ENCODE measurements at regions not wholly inside any gene's neighbourhood (a gene's known extent, or its start where the extent isn't known, plus 50 kb on each side); places are given as distances from the start of the nearest gene placed in this dataset.

DNA sequence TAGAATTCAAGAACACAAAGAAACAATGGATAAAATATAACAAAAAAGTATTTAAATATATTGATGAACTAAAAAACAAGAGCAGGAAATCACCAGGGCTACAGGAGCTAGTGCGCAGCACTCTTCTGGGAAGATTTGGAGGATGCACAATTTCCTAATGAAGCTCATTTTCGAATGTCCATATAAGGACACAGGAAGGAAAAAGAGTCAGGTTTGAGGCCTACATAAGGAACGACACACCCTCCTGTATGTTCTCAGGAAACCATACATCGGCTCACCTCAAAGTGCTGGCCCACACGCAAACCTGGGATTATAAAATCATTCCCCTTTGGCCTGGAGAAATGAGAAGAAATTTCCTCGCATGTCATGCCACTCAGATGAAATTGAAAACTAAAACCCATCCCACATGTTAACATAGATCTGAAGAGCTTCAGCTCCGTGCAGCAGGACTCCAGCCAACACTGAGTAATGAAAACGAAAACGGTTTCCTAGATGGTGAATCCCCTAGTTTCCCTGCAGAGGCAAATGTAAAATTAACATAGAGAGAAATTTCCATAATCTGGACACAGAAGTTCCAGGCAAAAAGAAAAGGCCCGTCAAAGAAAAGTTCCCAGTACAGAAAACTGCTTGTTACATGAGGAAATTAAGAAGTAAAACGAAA, 825.8 kb downstream of the SOCS6 start:
- H2AFZ ChIP-seq (ENCODE audit: low read depth, low read length): no peak overlapping the region
- ATAC-seq (ENCODE audit: insufficient read depth, low read depth): no peak
- no peaks in the 10 kb centered on the region for H3K79me2 ChIP-seq (ENCODE audit: insufficient read depth, low read length)
- H3K9ac ChIP-seq (ENCODE audit: low read depth, low read length): no peak overlapping the region
- no peak overlapping the region for H3K4me3 ChIP-seq (ENCODE audit: low read depth in 1 of 2, low read length in 2 of 2)
- no peak overlapping the region for H3K4me2 ChIP-seq (ENCODE audit: insufficient read depth, low read length)
- no peaks in the 10 kb centered on the region for H3K9me3 ChIP-seq (ENCODE audit: insufficient read depth, low read length, severe bottlenecking)
- no peaks in the 10 kb centered on the region for H3K27me3 ChIP-seq (ENCODE audit: insufficient read depth, low read length, poor library complexity)
- no peak for TF ChIP-seq EZH2 (IDR thresholded peaks at IDR 0.05; ENCODE audit: borderline replicate concordance, low read depth, low read length, severe bottlenecking)
- TF ChIP-seq, protein P1, sequence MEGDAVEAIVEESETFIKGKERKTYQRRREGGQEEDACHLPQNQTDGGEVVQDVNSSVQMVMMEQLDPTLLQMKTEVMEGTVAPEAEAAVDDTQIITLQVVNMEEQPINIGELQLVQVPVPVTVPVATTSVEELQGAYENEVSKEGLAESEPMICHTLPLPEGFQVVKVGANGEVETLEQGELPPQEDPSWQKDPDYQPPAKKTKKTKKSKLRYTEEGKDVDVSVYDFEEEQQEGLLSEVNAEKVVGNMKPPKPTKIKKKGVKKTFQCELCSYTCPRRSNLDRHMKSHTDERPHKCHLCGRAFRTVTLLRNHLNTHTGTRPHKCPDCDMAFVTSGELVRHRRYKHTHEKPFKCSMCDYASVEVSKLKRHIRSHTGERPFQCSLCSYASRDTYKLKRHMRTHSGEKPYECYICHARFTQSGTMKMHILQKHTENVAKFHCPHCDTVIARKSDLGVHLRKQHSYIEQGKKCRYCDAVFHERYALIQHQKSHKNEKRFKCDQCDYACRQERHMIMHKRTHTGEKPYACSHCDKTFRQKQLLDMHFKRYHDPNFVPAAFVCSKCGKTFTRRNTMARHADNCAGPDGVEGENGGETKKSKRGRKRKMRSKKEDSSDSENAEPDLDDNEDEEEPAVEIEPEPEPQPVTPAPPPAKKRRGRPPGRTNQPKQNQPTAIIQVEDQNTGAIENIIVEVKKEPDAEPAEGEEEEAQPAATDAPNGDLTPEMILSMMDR (IDR thresholded peaks at IDR 0.05; ENCODE audit: borderline replicate concordance, extremely low read depth, low read length, poor library complexity, severe bottlenecking): no peak
- no peak overlapping the region for H3K27ac ChIP-seq (ENCODE audit: low read length)
- H3K36me3 ChIP-seq (ENCODE audit: insufficient read depth, low read length): no peaks in the 10 kb centered on the region
- H4K20me1 ChIP-seq (ENCODE audit: insufficient read depth, low read length): no peaks in the 10 kb centered on the region
- H3K4me1 ChIP-seq (ENCODE audit: insufficient read depth, low read length): no peaks in the 10 kb centered on the region
- DNase-seq: no peak

DNA sequence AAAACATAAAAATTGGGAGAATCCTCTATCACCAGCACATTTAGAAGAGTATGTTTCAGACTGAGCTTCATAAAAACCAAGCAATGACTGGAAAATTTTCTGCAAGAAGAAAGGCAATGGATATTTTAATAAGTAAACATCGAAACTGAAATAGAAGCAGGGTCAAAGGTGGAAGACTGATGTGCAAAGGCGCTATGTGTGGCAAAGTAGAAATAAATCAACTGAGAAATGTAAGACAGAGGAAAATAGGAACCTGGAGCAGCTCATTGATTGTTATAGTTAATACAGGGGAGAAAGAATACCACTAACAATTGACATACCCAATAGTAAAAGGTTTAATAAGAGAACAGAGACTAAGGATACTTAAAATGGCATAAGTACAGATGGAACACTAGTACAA, 818.4 kb downstream of the SOCS6 start:
- no peaks in the 10 kb centered on the region for H3K27me3 ChIP-seq (ENCODE audit: insufficient read depth, low read length, poor library complexity)
- H3K79me2 ChIP-seq (ENCODE audit: insufficient read depth, low read length): no peaks in the 10 kb centered on the region
- H3K4me2 ChIP-seq (ENCODE audit: insufficient read depth, low read length): no peak overlapping the region
- no peaks in the 10 kb centered on the region for H3K36me3 ChIP-seq (ENCODE audit: insufficient read depth, low read length)
- no peaks in the 10 kb centered on the region for H3K4me1 ChIP-seq (ENCODE audit: insufficient read depth, low read length)
- H3K9ac ChIP-seq (ENCODE audit: low read depth, low read length): no peak overlapping the region
- no peak overlapping the region for H2AFZ ChIP-seq (ENCODE audit: low read depth, low read length)
- H3K27ac ChIP-seq (ENCODE audit: low read length): no peak overlapping the region
- no peak for DNase-seq
- no peaks in the 10 kb centered on the region for H4K20me1 ChIP-seq (ENCODE audit: insufficient read depth, low read length)
- no peaks in the 10 kb centered on the region for H3K9me3 ChIP-seq (ENCODE audit: insufficient read depth, low read length, severe bottlenecking)
- no peak for ATAC-seq (ENCODE audit: insufficient read depth, low read depth)
- TF ChIP-seq, protein P1 (IDR thresholded peaks at IDR 0.05; ENCODE audit: borderline replicate concordance, extremely low read depth, low read length, poor library complexity, severe bottlenecking): no peak
- no peak overlapping the region for H3K4me3 ChIP-seq (ENCODE audit: low read depth in 1 of 2, low read length in 2 of 2)

DNA sequence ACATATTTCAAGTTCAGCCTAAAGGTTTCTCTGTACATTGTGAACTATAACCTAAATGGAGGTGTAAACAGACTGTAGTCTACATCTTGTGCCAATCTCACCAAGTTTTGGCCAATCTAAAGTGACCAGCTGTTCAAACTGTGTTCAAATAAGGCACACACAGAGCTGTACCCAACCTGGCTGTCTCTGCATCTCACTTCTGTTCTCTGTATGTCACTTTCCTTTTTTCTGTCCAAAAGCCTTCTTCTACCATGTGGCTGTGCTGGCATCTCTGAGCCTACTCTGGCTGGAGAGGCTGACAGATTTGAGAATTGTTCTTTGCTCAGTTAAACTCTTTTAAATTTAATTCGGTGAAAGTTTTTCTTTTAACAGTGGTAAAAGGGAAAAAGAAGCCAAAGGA, 817.9 kb downstream of the SOCS6 start:
- no peak overlapping the region for H3K4me2 ChIP-seq (ENCODE audit: insufficient read depth, low read length)
- H3K36me3 ChIP-seq (ENCODE audit: insufficient read depth, low read length): no peaks in the 10 kb centered on the region
- no peaks in the 10 kb centered on the region for H4K20me1 ChIP-seq (ENCODE audit: insufficient read depth, low read length)
- H3K79me2 ChIP-seq (ENCODE audit: insufficient read depth, low read length): no peaks in the 10 kb centered on the region
- H3K4me3 ChIP-seq (ENCODE audit: low read depth in 1 of 2, low read length in 2 of 2): no peak overlapping the region
- DNase-seq (no peak), ATAC-seq (ENCODE audit: insufficient read depth, low read depth) (no peak)
- H3K27me3 ChIP-seq (ENCODE audit: insufficient read depth, low read length, poor library complexity): no peaks in the 10 kb centered on the region
- no peaks in the 10 kb centered on the region for H3K9me3 ChIP-seq (ENCODE audit: insufficient read depth, low read length, severe bottlenecking)
- H3K4me1 ChIP-seq (ENCODE audit: insufficient read depth, low read length): no peaks in the 10 kb centered on the region
- no peak overlapping the region for H3K9ac ChIP-seq (ENCODE audit: low read depth, low read length)
- TF ChIP-seq, protein P1 (IDR thresholded peaks at IDR 0.05; ENCODE audit: borderline replicate concordance, extremely low read depth, low read length, poor library complexity, severe bottlenecking): no peak
- no peak for TF ChIP-seq EZH2 (IDR thresholded peaks at IDR 0.05; ENCODE audit: borderline replicate concordance, low read depth, low read length, severe bottlenecking)
- no peak overlapping the region for H2AFZ ChIP-seq (ENCODE audit: low read depth, low read length)
- H3K27ac ChIP-seq (ENCODE audit: low read length): no peak overlapping the region
